ENCODE measurements at regions not wholly inside any gene's neighbourhood (a gene's known extent, or its start where the extent isn't known, plus 50 kb on each side); places are given as distances from the start of the nearest gene placed in this dataset.

DNA sequence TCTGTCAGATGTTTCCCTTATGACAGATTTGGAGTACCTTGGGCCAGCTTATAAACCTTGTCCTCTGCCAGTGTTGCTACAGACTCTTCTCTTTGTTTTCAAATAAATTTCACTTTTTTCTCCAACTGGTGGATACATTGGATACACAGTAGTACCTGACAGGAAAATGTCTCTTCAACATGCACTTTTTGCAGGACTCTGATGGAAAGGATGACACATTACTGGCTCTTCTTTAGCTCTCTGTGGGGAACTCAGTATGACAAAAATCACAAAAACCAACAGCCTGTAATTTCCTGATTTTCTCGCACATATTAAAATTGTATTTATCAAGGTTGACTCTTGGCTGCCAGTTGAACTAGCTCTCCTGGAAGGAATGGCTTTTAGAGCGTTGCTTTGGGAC lies 61.3 kb upstream of the GIMD1 start:
- no peak for DNase-seq (ENCODE audit: low read depth)

DNA sequence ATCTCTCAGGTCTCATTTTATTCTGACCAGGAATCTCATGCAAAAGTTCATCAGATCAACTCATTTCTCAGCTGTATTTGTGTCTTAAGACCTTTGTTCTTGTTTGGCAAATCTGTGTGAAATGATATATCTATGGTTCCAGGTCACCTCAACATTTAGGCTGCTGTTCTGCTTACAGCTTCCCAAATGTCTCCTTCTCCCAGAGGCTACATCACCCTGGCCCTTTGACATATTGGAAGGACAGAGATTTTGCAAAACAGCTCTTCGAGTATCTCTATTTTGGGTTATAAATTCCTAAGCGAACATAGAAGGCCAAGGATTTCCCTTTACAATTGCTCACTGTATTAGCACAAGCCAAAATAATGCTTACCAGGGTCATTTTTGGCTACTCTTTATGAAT lies 57.5 kb upstream of the GIMD1 start:
- DNase-seq (ENCODE audit: low read depth), result no peak

DNA sequence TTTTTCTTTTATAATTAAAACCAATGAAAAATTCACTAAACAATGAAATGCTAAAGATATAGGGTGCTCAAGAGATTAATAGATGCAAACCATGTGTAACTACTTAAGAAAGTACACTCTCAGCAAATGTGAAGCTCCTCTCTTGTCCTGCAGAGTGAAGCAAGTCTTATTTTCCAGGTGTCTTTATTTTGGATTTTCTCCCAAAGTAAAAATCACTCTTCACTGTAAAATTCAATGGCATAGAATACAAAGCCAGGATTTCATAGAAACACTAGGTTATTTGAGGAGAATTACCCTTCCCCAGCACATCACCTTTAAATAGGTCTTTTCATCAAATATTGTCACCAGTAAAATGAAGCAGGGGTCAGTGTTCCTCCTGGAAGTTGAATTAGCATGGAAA lies 57.0 kb upstream of the GIMD1 start:
- DNase-seq (ENCODE audit: low read depth), result no peak

DNA sequence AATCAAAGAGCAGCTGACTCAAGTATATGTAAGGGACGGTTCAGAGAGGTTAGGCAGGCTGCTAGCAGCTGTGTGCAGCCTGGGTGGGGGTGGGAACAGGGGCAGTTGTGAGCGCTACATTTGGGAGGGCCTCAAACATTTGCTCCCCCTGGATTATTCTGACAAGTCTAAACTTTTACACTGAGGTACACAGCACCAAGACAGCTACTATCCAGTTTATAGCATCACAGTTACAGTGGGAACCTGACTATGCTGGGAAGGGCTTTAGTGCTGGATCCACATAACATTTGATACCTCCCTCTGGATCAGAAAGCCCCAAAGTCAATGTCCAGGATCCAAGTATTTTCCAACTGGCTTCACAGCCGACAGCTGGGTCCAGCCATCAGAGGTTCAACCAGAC lies 55.8 kb upstream of the GIMD1 start:
- no peak for DNase-seq (ENCODE audit: low read depth)

DNA sequence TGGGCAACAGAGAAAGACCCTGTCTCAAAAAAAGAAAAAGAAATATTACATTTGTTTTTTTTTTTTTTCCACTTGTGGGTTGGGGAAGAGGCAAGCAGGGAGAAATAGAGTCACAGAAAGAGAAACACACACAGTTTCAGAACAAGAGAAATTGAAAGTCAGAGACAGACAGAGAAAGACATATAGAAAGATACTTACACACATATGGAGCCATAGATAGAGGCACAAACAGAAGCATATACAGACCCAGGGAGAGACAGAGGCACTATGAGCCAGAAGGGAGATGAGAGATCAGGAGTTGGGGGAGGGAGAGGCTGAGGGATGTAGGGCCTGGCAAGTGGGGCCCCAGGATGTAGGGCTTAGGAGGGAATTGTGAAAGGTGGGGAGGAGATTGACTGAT lies 55.2 kb upstream of the GIMD1 start:
- DNase-seq (ENCODE audit: low read depth), result no peak

DNA sequence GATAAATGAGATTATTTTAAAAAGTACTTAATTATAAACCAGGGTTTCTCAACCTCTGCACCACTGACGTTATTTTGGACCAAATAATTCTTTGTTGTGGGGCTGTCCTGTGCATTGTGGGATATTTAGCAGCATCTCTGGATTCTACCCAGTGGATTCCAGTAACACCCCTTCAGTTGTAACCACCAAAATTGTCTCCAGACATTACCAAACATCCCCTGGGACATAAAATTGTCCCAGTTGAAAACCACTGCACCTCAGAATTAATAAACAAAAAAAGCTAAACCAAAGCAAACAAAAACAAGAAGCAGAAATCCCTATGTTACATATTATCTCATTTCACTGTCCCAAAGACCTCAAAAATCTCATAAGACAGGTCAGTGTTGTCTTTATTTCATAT lies 54.2 kb upstream of the GIMD1 start:
- DNase-seq (ENCODE audit: low read depth), result no peak

DNA sequence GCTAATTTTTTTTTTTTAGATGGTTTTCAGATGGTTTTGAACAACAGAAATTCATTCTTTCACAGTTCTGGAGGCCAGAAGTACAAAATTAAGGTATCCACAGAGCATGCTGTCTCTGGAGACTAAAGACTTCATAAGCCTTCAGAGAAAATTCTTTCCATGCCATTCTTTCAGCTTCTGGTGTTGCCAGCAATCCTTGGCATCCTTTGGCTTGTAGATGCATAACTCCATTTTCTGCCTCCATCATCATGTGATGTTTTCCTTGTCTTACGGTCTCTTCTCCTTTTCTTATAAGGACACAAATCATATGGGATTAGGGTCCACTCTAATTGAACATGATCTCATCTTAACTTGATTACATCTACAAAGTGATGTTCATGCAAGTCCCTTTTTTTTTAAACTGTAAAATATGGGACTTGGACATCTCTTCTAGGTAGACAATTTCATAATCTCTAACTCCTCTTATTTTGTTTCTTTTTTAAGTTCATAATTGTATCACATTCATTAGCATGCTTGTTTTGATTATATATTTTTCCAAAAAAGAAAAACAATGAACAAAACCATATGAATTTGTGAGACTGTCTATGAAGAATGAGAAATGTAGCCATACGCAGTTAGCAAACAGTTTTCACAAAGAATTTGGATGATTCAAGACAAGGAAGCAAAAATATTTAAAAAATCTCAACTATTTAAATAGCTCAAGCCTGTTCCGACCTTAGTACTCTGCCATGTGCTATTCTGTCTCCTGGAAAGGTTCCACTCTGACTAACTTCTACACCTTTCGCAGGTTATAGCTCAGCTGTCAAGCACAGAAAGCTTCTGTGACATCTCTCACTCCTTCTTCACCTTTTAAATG lies 53.1 kb upstream of the GIMD1 start:
- no peak for DNase-seq (ENCODE audit: low read depth)

DNA sequence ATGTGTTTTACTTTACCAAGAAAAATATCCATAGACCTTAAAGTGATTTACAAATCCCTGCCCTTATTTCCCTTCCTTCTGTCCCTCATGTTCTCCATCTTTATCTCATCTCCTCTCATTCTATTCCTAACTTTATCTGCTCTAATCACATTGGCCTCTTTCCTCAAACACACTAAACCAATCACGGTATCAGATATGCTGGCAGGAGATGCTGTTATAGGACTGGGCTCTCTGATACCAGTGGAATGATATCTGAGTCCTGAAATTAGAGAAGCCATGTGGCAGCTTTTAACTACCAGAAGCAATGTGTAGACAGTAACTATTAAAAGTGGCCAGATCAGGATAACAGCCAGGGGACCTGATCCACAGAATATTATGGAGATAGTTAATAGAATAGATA lies 49.9 kb upstream of the GIMD1 start:
- DNase-seq (ENCODE audit: low read depth), result no peak
